ENCODE measurements at regions not wholly inside any gene's neighbourhood (a gene's known extent, or its start where the extent isn't known, plus 50 kb on each side); places are given as distances from the start of the nearest gene placed in this dataset.

GRCh38 chr12:92535961-92536360 is 166.8 kb upstream of the PLEKHG7 start:
- no peak for DNase-seq (ENCODE audit: low read depth)

DNA sequence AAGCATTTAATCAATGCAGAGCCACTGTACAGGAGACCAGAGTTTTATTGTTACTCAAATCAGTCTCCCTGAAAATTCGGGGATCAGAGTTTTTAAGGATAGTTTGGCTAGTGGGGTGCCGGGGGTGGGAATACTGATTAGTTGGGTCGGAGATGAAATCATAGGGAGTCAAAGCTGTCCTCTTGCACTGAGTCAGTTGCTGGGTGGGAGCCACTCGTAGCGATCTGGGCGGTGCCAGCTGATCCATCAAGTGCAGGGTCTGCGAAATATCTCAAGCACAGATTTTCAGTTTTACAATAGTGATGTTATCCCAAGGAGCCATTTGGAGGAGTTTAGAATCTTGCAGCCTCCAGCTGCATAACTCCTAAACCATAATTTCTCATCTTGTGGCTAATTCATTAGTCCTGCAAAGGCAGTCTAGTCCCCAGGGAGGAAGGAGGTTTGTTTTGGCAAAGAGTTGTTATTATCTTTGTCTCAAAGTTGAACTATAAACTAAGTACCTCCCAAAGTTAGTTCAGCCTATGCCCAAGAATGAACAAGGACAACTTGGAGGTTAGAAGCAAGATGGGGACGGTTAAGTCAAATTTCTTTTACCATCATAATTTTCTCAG is 169.4 kb upstream of the PLEKHG7 start:
- DNase-seq (ENCODE audit: low read depth) = no peak

GRCh38 chr12:92530706-92531105 is 172.1 kb upstream of the PLEKHG7 start:
- DNase-seq (ENCODE audit: low read depth) = no peak

DNA sequence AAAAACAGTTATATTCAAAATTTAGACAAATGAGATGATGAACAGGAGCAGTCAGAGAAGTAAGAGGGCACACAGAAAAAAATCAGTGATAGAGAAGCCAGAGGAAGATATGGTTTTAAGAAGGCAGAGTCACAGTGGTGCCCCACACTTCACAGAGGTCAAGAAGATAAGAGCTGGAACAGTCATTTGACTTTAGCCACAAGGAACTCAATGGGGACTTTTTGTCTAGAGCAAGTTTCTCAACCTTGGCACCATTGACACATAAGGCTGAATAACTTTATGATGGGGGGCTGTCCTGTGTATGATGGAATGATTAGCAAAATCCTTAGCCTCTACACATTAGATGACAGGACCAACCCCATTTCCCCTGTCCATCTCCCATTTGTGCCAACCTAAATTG is 172.8 kb upstream of the PLEKHG7 start:
- DNase-seq (ENCODE audit: low read depth) = no peak

GRCh38 chr12:92528586-92528985 is 174.2 kb upstream of the PLEKHG7 start:
- DNase-seq (ENCODE audit: low read depth) = no peak

DNA sequence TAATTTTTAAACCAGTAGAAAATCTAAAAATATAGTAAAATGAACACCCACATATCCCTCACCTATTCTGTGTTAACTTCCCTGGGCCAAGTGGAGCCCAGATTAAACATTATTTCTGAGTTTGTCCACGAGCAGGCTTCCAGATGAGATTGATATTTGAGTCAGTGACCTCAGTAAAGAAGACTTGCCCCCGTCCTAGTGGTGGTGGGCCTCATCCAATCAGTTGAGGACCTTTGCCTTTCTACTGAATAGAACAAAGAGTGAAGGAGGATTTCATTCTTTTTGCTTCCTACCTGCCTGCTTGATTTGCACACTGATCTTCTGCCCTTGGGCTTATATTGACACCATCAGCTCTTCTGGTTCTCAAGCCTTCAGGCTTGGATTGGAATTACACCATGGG is 174.7 kb upstream of the PLEKHG7 start:
- no peak for DNase-seq (ENCODE audit: low read depth)

DNA sequence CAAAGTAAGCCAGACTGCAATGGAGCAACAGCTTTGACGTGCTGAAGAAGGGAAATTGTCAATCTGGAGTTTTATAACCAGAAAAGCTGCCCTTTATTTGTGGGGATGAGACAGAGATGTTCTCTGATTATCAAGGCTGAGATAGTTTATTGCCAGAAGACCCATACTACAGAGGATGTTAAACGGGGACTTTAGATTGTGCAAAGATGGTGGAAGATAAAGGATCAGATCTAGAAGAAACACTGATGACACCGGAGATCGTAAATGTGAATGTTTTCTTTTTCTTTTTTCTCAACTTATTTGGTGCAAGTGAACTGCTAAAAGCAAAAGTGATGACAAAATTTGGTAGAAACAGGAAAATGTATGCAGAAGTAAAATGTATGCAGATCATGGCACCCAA is 178.3 kb upstream of the PLEKHG7 start:
- no peak for DNase-seq (ENCODE audit: low read depth)

DNA sequence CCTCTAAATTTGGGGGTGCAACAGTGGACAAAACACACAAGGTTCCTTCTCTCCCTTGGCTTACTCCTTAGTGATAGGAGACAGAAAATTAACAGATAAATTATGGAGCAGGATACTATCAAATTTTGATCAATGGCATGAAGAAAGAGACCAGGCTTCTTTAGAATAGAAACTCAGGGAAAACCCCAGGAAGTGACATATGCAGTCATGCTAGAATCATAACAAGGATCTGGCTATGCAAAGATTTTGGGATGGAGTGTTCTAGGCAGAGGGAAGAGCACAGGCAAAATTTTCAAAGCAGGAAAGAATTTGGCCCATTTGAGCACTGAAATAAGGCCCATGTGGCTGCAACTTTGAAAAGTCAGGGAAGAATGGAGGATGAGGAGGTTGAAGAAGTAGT is 182.3 kb upstream of the PLEKHG7 start:
- DNase-seq (ENCODE audit: low read depth) = no peak

DNA sequence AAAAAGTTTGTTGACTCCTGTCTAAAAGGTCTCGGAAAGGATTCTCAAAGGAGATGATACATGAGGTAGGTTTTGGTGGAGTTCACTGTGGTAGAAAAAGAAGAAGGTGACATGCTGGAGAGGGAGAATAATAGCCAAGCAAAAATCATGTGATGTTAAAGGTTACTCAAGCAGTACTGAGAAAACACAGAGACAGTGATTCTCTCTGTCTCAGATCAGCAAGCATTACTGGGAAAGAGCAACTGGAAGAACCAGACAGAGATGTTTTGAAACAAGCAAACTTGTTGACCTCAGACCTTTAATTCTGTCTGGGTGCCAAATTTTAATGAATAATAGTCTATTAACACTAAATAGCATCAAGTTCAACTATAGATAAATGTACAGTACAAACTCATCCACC is 183.5 kb upstream of the PLEKHG7 start:
- no peak for DNase-seq (ENCODE audit: low read depth)

DNA sequence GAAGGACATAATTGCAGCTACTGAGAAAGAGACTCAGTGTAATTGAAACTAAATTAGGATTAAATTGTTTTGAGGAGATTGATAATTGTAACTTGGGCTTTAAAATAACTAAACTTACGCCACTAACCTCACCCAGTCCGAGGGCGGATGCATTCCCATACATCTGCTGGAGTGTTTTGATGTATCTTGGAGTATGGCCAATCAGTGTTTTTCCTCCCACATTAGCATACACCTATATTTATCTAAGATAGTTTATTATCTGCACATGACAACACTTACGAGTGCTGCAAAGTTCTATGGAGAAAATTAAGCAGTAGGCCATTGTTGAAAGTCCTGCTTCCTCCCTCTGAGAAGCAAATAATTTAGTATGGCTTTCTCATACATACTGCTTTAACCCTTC is 184.7 kb upstream of the PLEKHG7 start:
- no peak for DNase-seq (ENCODE audit: low read depth)

DNA sequence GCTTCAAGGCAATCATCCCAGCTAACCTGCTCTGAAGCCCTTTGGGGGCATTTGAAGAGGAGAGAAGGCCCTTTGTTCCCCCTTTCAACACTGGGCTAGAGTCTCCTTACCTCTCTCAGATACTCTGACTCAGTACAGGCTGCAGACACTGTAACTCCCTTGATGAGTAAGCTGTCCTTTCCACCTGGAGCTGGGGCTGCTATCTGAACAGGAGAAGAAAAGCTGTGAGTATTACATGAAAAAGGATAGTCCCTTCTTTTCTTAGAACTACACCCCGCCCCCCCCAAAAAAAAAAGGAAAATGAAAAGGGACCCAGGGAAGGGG is 186.6 kb upstream of the PLEKHG7 start:
- DNase-seq (ENCODE audit: low read depth) = no peak

DNA sequence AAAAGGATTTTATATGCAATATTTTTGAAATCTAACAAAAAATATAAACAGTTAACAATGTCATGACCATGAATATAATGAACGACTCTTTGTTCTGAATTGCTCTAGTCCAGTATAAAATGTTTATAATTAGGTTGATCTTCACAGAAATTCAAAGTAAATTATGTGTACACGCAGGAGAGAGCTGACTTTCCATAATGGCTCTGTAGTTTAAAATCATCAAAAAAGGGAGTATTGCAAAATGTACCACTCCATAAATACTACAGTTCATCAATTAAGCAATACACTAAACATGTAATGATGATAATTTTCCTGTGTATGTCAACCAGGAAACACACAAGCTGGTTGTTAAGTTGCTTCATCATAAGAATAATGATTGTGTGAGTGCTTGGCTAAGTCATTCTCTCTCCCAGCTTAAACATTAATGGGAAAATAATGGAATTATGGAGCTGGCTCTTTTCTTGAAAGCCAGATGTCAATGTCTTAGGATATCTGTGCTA is 189.5 kb upstream of the PLEKHG7 start:
- DNase-seq (ENCODE audit: low read depth) = no peak

GRCh38 chr12:92511786-92512185 is 191.0 kb upstream of the PLEKHG7 start:
- DNase-seq (ENCODE audit: low read depth) = no peak

DNA sequence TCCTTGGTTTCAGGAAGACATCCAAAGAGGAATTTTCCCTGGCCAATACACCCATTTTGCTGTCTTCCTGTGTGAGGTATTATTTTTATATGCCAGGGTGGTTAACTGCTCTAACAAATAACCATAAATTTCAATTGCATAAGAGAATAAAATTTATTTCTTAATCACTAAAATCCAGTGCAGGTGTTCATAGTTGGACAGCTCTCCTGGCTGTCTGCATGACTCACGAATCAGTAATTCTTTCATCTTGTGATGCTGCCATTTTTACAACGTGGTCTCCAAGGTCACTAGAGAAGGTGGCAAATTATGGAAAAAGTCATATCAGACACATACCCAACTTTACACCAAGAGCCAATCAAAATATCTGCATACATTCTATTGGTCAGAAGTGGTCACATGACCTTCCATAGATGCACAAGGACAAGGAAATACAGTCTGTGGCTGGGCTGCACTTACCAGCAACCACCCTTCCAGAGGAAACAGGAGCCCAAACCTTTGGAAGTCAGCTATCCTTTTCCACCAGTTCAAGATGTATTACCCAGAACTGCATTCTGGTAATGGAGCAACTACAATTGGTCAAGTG is 193.5 kb upstream of the PLEKHG7 start:
- DNase-seq (ENCODE audit: low read depth) = no peak

- no peak for DNase-seq (ENCODE audit: low read depth)
Observed at GRCh38 chr12:92506891-92507290, 195.9 kb upstream of the PLEKHG7 start.

DNA sequence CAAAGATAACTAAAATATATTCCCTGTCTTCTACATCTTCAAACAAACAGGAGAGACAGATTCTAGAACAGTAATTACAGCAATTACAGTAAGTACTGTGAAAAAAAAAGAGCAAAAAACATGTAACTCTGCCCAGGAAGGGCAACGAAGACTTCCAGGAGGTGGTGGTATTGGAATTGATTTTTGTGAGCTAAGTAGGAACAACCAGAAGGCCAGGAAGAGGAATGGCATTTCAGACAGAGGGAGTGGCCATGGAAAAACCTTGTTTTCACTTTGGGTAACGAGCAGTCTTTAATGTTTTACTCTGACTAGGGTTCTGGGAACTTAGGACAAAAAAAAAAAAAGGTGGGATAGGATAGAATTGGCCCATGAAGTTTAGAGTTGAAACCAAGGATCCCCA is 196.3 kb upstream of the PLEKHG7 start:
- no peak for DNase-seq (ENCODE audit: low read depth)

GRCh38 chr12:92505254-92506231 is 197.2 kb upstream of the PLEKHG7 start:
- DNase-seq (ENCODE audit: low read depth) = peak; percentile 26

DNA sequence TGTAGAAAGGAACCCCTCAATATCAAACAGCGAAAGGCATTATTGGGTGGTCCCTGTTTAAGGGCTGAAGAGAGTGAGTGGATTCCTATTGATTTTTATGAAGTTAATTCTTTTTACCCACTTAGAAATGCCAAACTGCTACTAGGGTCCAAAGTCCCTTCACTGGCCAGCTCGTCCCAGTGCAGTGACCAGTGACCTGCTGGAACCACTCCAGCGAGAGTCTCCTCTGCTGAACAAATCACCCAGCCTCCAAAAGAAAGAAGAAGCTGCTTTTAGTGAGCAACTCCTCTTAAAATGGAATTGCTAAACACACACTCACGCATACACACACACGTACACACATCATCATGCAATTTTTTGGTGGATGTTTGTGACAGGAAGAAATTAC is 198.2 kb upstream of the PLEKHG7 start:
- no peak for DNase-seq (ENCODE audit: low read depth)

GRCh38 chr12:92503971-92504593 is 198.7 kb upstream of the PLEKHG7 start:
- no peak for DNase-seq (ENCODE audit: low read depth)

GRCh38 chr12:92503029-92503931 is 199.5 kb upstream of the PLEKHG7 start:
- no peak for DNase-seq (ENCODE audit: low read depth)

DNA sequence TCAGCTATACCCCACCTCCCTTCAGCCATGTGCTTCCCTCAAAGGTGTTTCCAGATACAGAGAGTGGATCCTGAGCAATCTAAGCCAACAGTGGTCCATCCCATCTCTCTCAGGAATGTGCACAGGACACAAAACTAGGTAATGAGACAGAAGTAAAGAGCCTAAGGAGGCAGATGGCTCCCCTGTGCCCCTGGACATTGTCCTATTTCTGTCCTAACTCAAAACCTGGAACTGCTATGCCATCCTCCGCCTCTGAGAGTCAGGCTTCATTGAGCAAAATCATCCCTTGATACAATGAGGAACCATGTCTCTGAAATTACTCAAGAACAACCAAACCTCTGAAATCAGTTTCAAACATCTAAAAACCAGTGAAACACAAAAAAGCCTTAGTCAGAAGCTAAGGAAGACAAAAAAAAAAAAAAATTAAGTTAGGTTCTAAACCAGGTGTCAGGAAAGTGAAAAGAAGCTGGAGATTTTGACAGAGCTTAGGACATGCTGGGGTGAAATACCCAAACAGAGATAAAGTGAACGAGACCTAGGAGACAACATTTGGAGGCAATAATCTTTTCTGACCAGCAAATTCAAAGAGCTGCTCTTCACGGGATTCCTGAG is 200.3 kb upstream of the PLEKHG7 start:
- no peak for DNase-seq (ENCODE audit: low read depth)

All from stimulated activated CD8-positive, alpha-beta memory T cell treated with anti-CD3 and anti-CD28 coated beads, Interleukin-4, amount 100 ng/mL, for 24 hours (primary cell).